Activated CD4-positive, alpha-beta memory T cell treated with anti-CD3 and anti-CD28 coated beads for 36 hours (primary cell): ENCODE measurements at regions not wholly inside any gene's neighbourhood (a gene's known extent, or its start where the extent isn't known, plus 50 kb on each side); places are given as distances from the start of the nearest gene placed in this dataset.

ENCODE experiments used
- CTCF ChIA-PET: fragments of 350-600 bp; sonication (Branson Sonifier 250); formaldehyde crosslinking; loops from one replicate; lab custom pipeline; 2021; ENCODE audit warnings: antibody characterized with exemption, inconsistent platforms; lab: Charles Lee
- POLR2A ChIA-PET: fragments of 350-600 bp; sonication (Branson Sonifier 250); formaldehyde crosslinking; loops from one replicate; lab custom pipeline; 2021; ENCODE audit warnings: antibody characterized with exemption; lab: Charles Lee
- DNase-seq: peaks from one replicate; pipeline ENCODE4 v3.0.0-alpha.2; 2020
- H3K27ac Mint-ChIP-seq: one replicate; pipeline ENCODE4 v1.8.0; 2021; ENCODE audit warnings: mixed read lengths
- H3K27me3 Mint-ChIP-seq: one replicate; pipeline ENCODE4 v1.8.0; 2021; ENCODE audit warnings: mixed read lengths
- H3K36me3 Mint-ChIP-seq: one replicate; pipeline ENCODE4 v1.8.0; 2021; ENCODE audit warnings: mixed read lengths
- H3K4me1 Mint-ChIP-seq: one replicate; pipeline ENCODE4 v1.8.0; 2021; ENCODE audit warnings: low read depth, mixed read lengths
- H3K4me3 Mint-ChIP-seq: one replicate; pipeline ENCODE4 v1.8.0; 2021; ENCODE audit warnings: mild to moderate bottlenecking, mixed read lengths
- H3K9me3 Mint-ChIP-seq: one replicate; pipeline ENCODE4 v1.8.0; 2021; ENCODE audit warnings: mixed read lengths
- intact Hi-C: fragments of 100-400 bp; cut with micrococcal nuclease; formaldehyde crosslinking; loops from one replicate; pipeline ENCODE4 v1.15.1; 2023

GRCh38 chr16:11401161-11402050, 56.1 kb downstream of the RMI2 start:
- ChIA-PET CTCF (interaction anchor here (1.1 to 1.3 kb wide), 2 partner anchors 183 to 313 kb away, joined by 3 read pairs; no protein-coding TSS in a partner anchor), POLR2A (interaction anchor here (0.6 kb wide), 1 partner anchor 365 kb away, joined by 3 read pairs; no protein-coding TSS in a partner anchor)
- DNase-seq = no peak
- no peaks in the 10 kb centered on the region for H3K36me3 Mint-ChIP-seq
- intact Hi-C loops = loop anchor here (10.0 kb wide), 1 partner anchor 313 kb away; no protein-coding TSS in a partner anchor
- no peaks in the 10 kb centered on the region for H3K4me1 Mint-ChIP-seq
- no peaks in the 10 kb centered on the region for H3K27me3 Mint-ChIP-seq
- no peak overlapping the region for H3K4me3 Mint-ChIP-seq
- H3K9me3 Mint-ChIP-seq = no peaks in the 10 kb centered on the region
- H3K27ac Mint-ChIP-seq = no peak overlapping the region

- CTCF ChIA-PET = interaction anchor here (1.1 to 1.3 kb wide), 3 partner anchors 30 to 312 kb away, joined by 3 to 4 read pairs (median 3); no protein-coding TSS in a partner anchor
- DNase-seq = no peak
- Mint-ChIP-seq H3K27me3 (no peaks in the 10 kb centered on the region), H3K4me1 (no peaks in the 10 kb centered on the region), H3K4me3 (no peak overlapping the region), H3K27ac (no peak overlapping the region), H3K36me3 (no peaks in the 10 kb centered on the region), H3K9me3 (no peaks in the 10 kb centered on the region)
- POLR2A ChIA-PET = interaction anchor here (0.6 kb wide), 1 partner anchor 366 kb away, joined by 3 read pairs; no protein-coding TSS in a partner anchor
- intact Hi-C loops = loop anchor here (10.0 kb wide), 1 partner anchor 313 kb away; no protein-coding TSS in a partner anchor
These were observed 56.9 kb downstream of the RMI2 start for GRCh38 chr16:11402051-11402744.

- no peaks in the 10 kb centered on the region for H3K27me3 Mint-ChIP-seq
- POLR2A ChIA-PET = no interaction called here
These were observed 57.7 kb downstream of the RMI2 start for GRCh38 chr16:11402745-11403533.

GRCh38 chr16:11403534-11403795, 58.2 kb downstream of the RMI2 start:
- Mint-ChIP-seq H3K9me3 (no peaks in the 10 kb centered on the region), H3K4me1 (no peaks in the 10 kb centered on the region), H3K36me3 (no peaks in the 10 kb centered on the region), H3K27ac (no peak overlapping the region), H3K4me3 (no peak overlapping the region), H3K27me3 (no peaks in the 10 kb centered on the region)
- POLR2A ChIA-PET = no interaction called here
- intact Hi-C loops = loop anchor here (10.0 kb wide), 1 partner anchor 311 kb away; no protein-coding TSS in a partner anchor
- CTCF ChIA-PET = interaction anchor here (1.1 to 1.9 kb wide), 3 partner anchors 32 to 312 kb away, joined by 3 to 4 read pairs (median 3); no protein-coding TSS in a partner anchor
- no peak for DNase-seq

More at GRCh38 chr16:11402745-11403533, 57.7 kb downstream of the RMI2 start:
- Mint-ChIP-seq H3K36me3 (no peaks in the 10 kb centered on the region), H3K27ac (no peak overlapping the region), H3K4me1 (no peaks in the 10 kb centered on the region), H3K9me3 (no peaks in the 10 kb centered on the region), H3K4me3 (no peak overlapping the region)
- CTCF ChIA-PET = interaction anchor here (1.1 to 1.9 kb wide), 3 partner anchors 31 to 35 kb away, joined by 3 to 4 read pairs (median 4); no protein-coding TSS in a partner anchor
- intact Hi-C loops = loop anchor here (10.0 kb wide), 1 partner anchor 312 kb away; no protein-coding TSS in a partner anchor
- no peak for DNase-seq

- no peaks in the 10 kb centered on the region for H3K27me3 Mint-ChIP-seq
- no peaks in the 10 kb centered on the region for H3K36me3 Mint-ChIP-seq
- no peak for DNase-seq
- ChIA-PET CTCF (interaction anchor here (1.1 to 5.4 kb wide), 6 partner anchors 8 to 439 kb away, joined by 3 to 48 read pairs (median 4); no protein-coding TSS in a partner anchor), POLR2A (no interaction called here)
- H3K4me1 Mint-ChIP-seq = no peaks in the 10 kb centered on the region
- intact Hi-C loops = loop anchor here (10.0 kb wide), 1 partner anchor 311 kb away; no protein-coding TSS in a partner anchor
- H3K4me3 Mint-ChIP-seq = no peak overlapping the region
- no peak overlapping the region for H3K27ac Mint-ChIP-seq
- no peaks in the 10 kb centered on the region for H3K9me3 Mint-ChIP-seq
These were observed 58.7 kb downstream of the RMI2 start for GRCh38 chr16:11403920-11404319.

GRCh38 chr16:11404603-11405002, 59.3 kb downstream of the RMI2 start:
- H3K27me3 Mint-ChIP-seq = no peaks in the 10 kb centered on the region

GRCh38 chr16:11405331-11406176, 60.3 kb downstream of the RMI2 start:
- no peak overlapping the region for H3K4me3 Mint-ChIP-seq
- POLR2A ChIA-PET = no interaction called here
- peak; percentile 73 for DNase-seq
- no peaks in the 10 kb centered on the region for H3K36me3 Mint-ChIP-seq
- H3K27ac Mint-ChIP-seq = no peak overlapping the region
- intact Hi-C loops = loop anchor here (1.0 to 10.0 kb wide), 5 partner anchors 127 to 451 kb away; no protein-coding TSS in a partner anchor
- H3K4me1 Mint-ChIP-seq = no peaks in the 10 kb centered on the region
- CTCF ChIA-PET = interaction anchor here (0.6 to 6.5 kb wide), 28 partner anchors 8 to 662 kb away, joined by 3 to 54 read pairs (median 5); no protein-coding TSS in a partner anchor
- H3K27me3 Mint-ChIP-seq = no peaks in the 10 kb centered on the region
- no peaks in the 10 kb centered on the region for H3K9me3 Mint-ChIP-seq

More at GRCh38 chr16:11404603-11405002, 59.3 kb downstream of the RMI2 start:
- POLR2A ChIA-PET = no interaction called here
- Mint-ChIP-seq H3K27ac (no peak overlapping the region), H3K4me1 (no peaks in the 10 kb centered on the region), H3K4me3 (no peak overlapping the region), H3K36me3 (no peaks in the 10 kb centered on the region), H3K9me3 (no peaks in the 10 kb centered on the region)
- CTCF ChIA-PET = interaction anchor here (0.6 to 5.4 kb wide), 12 partner anchors 9 to 454 kb away, joined by 3 to 48 read pairs (median 4); no protein-coding TSS in a partner anchor
- intact Hi-C loops = loop anchor here (1.0 to 10.0 kb wide), 5 partner anchors 128 to 450 kb away; no protein-coding TSS in a partner anchor
- no peak for DNase-seq

GRCh38 chr16:11406177-11406560, 60.9 kb downstream of the RMI2 start:
- ChIA-PET CTCF (interaction anchor here (0.7 to 6.5 kb wide), 28 partner anchors 9 to 662 kb away, joined by 3 to 54 read pairs (median 6); no protein-coding TSS in a partner anchor), POLR2A (no interaction called here)
- no peak for DNase-seq
- Mint-ChIP-seq H3K4me3 (no peak overlapping the region), H3K27me3 (no peaks in the 10 kb centered on the region), H3K27ac (no peak overlapping the region), H3K4me1 (no peaks in the 10 kb centered on the region), H3K36me3 (no peaks in the 10 kb centered on the region), H3K9me3 (no peaks in the 10 kb centered on the region)
- intact Hi-C loops = loop anchor here (5.0 to 10.0 kb wide), 3 partner anchors 126 to 406 kb away; no protein-coding TSS in a partner anchor

GRCh38 chr16:11407047-11407982, 62.1 kb downstream of the RMI2 start:
- no peak overlapping the region for H3K4me3 Mint-ChIP-seq
- intact Hi-C loops = loop anchor here (1.0 to 10.0 kb wide), 4 partner anchors 125 to 405 kb away; no protein-coding TSS in a partner anchor
- DNase-seq = peak; percentile 75
- H3K36me3 Mint-ChIP-seq = no peaks in the 10 kb centered on the region
- ChIA-PET POLR2A (no interaction called here), CTCF (interaction anchor here (0.6 to 6.5 kb wide), 34 partner anchors 10 to 661 kb away, joined by 3 to 54 read pairs (median 4); partner anchors contain the start of gene SNN)
- no peaks in the 10 kb centered on the region for H3K4me1 Mint-ChIP-seq
- no peaks in the 10 kb centered on the region for H3K9me3 Mint-ChIP-seq
- H3K27ac Mint-ChIP-seq = no peak overlapping the region
- no peaks in the 10 kb centered on the region for H3K27me3 Mint-ChIP-seq
